T-cell (primary cell): ENCODE measurements at regions not wholly inside any gene's neighbourhood (a gene's known extent, or its start where the extent isn't known, plus 50 kb on each side); places are given as distances from the start of the nearest gene placed in this dataset.

Experiments used
- ATAC-seq, 4 experiments: fragments of 200-7000 bp in 3 of 4; fragments of 150-1000 bp in 1 of 4; cut with Tn5 transposase; replicated peaks in 1 of 4; 1 replicate in 3 of 4; 2 replicates in 1 of 4; pipeline ENCODE4 v1.10.0; 2021; ENCODE audit warnings: moderate library complexity in 3 of 4, mild to moderate bottlenecking in 2 of 4, moderate number of reproducible peaks in 1 of 4
- CTCF ChIA-PET, 2 donors: fragments of 300-600 bp; sonication (Branson Sonifier 250); formaldehyde crosslinking; loops; one replicate each; lab custom pipeline; 2022; ENCODE audit warnings: antibody characterized with exemption in 2 of 2; lab: Charles Lee
- POLR2A ChIA-PET, 2 donors: fragments of 300-600 bp; sonication (Branson Sonifier 250); formaldehyde crosslinking; loops; one replicate each; lab custom pipeline; 2022; ENCODE audit warnings: antibody characterized with exemption in 2 of 2; lab: Charles Lee
- DNase-seq, 35 experiments: peaks; one replicate each; pipeline versions ENCODE4 v3.0.0 to v3.0.0-alpha.2; 2013 to 2023
- H3K27ac ChIP-seq: one replicate; pipeline ENCODE4 v1.5.1; 2013; ENCODE audit warnings: low read length
- H3K27me3 ChIP-seq, 2 experiments: replicated peaks in 1 of 2; 1 replicate in 1 of 2; 2 replicates in 1 of 2; pipeline versions ENCODE4 v1.6.1 to v1.7.0; 2013; ENCODE audit warnings: low read length in 1 of 2, mixed read lengths in 1 of 2; ENCODE audit not compliant: control insufficient read depth in 2 of 2, insufficient read depth in 2 of 2; ENCODE audit errors: extremely low read depth in 1 of 2
- H3K36me3 ChIP-seq, 2 donors: 1 replicate in 1 of 2; 2 replicates in 1 of 2; pipeline versions ENCODE4 v1.6.1 to v1.7.0; 2013; ENCODE audit warnings: low read length in 1 of 2; ENCODE audit not compliant: control insufficient read depth in 2 of 2, insufficient read depth in 1 of 2; ENCODE audit errors: extremely low read depth in 1 of 2
- H3K4me1 ChIP-seq, 2 experiments: 1 replicate in 1 of 2; 2 replicates in 1 of 2; pipeline versions ENCODE4 v1.6.1 to v1.7.0; 2013; ENCODE audit warnings: low read length in 2 of 2, mixed read lengths in 1 of 2; ENCODE audit not compliant: insufficient read depth in 2 of 2, control insufficient read depth in 1 of 2; ENCODE audit errors: extremely low read depth in 1 of 2
- H3K4me3 ChIP-seq, 2 donors: 1 replicate in 1 of 2; 2 replicates in 1 of 2; pipeline versions ENCODE4 v1.5.1 to v1.7.0; 2013; ENCODE audit warnings: mild to moderate bottlenecking in 2 of 2, low read length in 1 of 2, moderate library complexity in 1 of 2; ENCODE audit not compliant: control insufficient read depth in 1 of 2; ENCODE audit errors: extremely low read depth in 1 of 2
- H3K9me3 ChIP-seq: 2 replicates; pipeline ENCODE4 v1.7.0; 2013
- H3K27ac Mint-ChIP-seq, 2 donors: one replicate each; pipeline ENCODE4 v1.8.0; 2020 to 2021; ENCODE audit warnings: mild to moderate bottlenecking in 2 of 2, mixed read lengths in 2 of 2
- H3K27me3 Mint-ChIP-seq, 2 donors: one replicate each; pipeline ENCODE4 v1.8.0; 2021 to 2022; ENCODE audit warnings: mixed read lengths in 2 of 2
- H3K36me3 Mint-ChIP-seq: one replicate; pipeline ENCODE4 v1.8.0; 2021; ENCODE audit warnings: mixed read lengths
- H3K4me1 Mint-ChIP-seq, 3 donors: one replicate each; pipeline ENCODE4 v1.8.0; 2020 to 2022; ENCODE audit warnings: mixed read lengths in 3 of 3, mild to moderate bottlenecking in 1 of 3
- H3K4me3 Mint-ChIP-seq, 3 donors: one replicate each; pipeline ENCODE4 v1.8.0; 2020 to 2022; ENCODE audit warnings: mild to moderate bottlenecking in 3 of 3, mixed read lengths in 3 of 3, moderate library complexity in 3 of 3
- H3K9me3 Mint-ChIP-seq, 3 donors: one replicate each; pipeline ENCODE4 v1.8.0; 2020 to 2022; ENCODE audit warnings: mixed read lengths in 3 of 3
- WGBS: methylation state at CpG from one replicate; pipeline ENCODE4 v1.1.5; 2013; ENCODE audit warnings: missing lambda C conversion rate; ENCODE audit not compliant: insufficient coverage; 5-methylcytosine and 5-hydroxymethylcytosine counted together

GRCh38 chr1:222914861-222915632 lies 100.2 kb downstream of the DISP1 start:
- ChIA-PET POLR2A (no interaction called here), CTCF (no interaction called here)
- DNase-seq (no peak), ATAC-seq (no peak)
- no peaks in the 10 kb centered on the region for H3K27me3 ChIP-seq
- Mint-ChIP-seq H3K27me3 (no peaks in the 10 kb centered on the region), H3K27ac (no peak overlapping the region), H3K36me3 (peaks cover 30% of the 10 kb centered on the region), H3K4me1 (peaks cover 0 to 9% (median 0%) of the 10 kb centered on the region in 3 donors), H3K4me3 (no peak overlapping the region), H3K9me3 (peaks cover 14 to 27% (median 15%) of the 10 kb centered on the region in 3 donors)
- H3K9me3 ChIP-seq: no peaks in the 10 kb centered on the region
- H3K36me3 ChIP-seq: no peaks in the 10 kb centered on the region
- WGBS: 94% methylated on average over 2 of the region's 2 CpGs
- no peak overlapping the region for H3K4me3 ChIP-seq
- no peak overlapping the region for H3K27ac ChIP-seq
- no peaks in the 10 kb centered on the region for H3K4me1 ChIP-seq

GRCh38 chr1:222916100-222916499 lies 101.3 kb downstream of the DISP1 start:
- H3K27ac Mint-ChIP-seq: no peak overlapping the region
- H3K27me3 ChIP-seq: no peaks in the 10 kb centered on the region
- no peak overlapping the region for H3K4me3 ChIP-seq
- peaks cover 0 to 9% (median 0%) of the 10 kb centered on the region in 3 donors for H3K4me1 Mint-ChIP-seq
- peaks cover 30% of the 10 kb centered on the region for H3K36me3 Mint-ChIP-seq
- DNase-seq: no peak
- peaks cover 14 to 27% (median 15%) of the 10 kb centered on the region in 3 donors for H3K9me3 Mint-ChIP-seq
- CTCF ChIA-PET: no interaction called here
- no peaks in the 10 kb centered on the region for H3K9me3 ChIP-seq
- 100% methylated on average over 1 of the region's 3 CpGs for WGBS
- no peak overlapping the region for H3K4me3 Mint-ChIP-seq
- H3K27me3 Mint-ChIP-seq: no peaks in the 10 kb centered on the region
- no peaks in the 10 kb centered on the region for H3K4me1 ChIP-seq
- POLR2A ChIA-PET: no interaction called here
- ATAC-seq: no peak
- H3K27ac ChIP-seq: no peak overlapping the region
- no peaks in the 10 kb centered on the region for H3K36me3 ChIP-seq

- ChIA-PET POLR2A (no interaction called here), CTCF (interaction anchor here in 1 of 2 donors (1.2 kb wide), 1 partner anchor 11 kb away, joined by 3 read pairs; no protein-coding TSS in a partner anchor)
- Histone ChIP-seq H3K27me3 (no peaks in the 10 kb centered on the region), H3K27ac (no peak overlapping the region), H3K4me3 (no peak overlapping the region), H3K36me3 (no peaks in the 10 kb centered on the region), H3K9me3 (no peaks in the 10 kb centered on the region), H3K4me1 (no peaks in the 10 kb centered on the region)
- DNase-seq (no peak), ATAC-seq (no peak)
- 81% methylated on average over 8 of the region's 14 CpGs for WGBS
- Mint-ChIP-seq H3K9me3 (peaks cover 14 to 27% (median 15%) of the 10 kb centered on the region in 3 donors), H3K27ac (no peak overlapping the region), H3K36me3 (peaks cover 30% of the 10 kb centered on the region), H3K4me1 (peaks cover 0 to 9% (median 0%) of the 10 kb centered on the region in 3 donors), H3K27me3 (no peaks in the 10 kb centered on the region), H3K4me3 (no peak overlapping the region)
Observed at GRCh38 chr1:222918801-222919477, 104.1 kb downstream of the DISP1 start.

- Histone ChIP-seq H3K36me3 (no peaks in the 10 kb centered on the region), H3K4me3 (no peak overlapping the region), H3K9me3 (no peaks in the 10 kb centered on the region), H3K27ac (no peak overlapping the region), H3K4me1 (no peaks in the 10 kb centered on the region), H3K27me3 (no peaks in the 10 kb centered on the region)
- peaks cover 0 to 9% (median 0%) of the 10 kb centered on the region in 3 donors for H3K4me1 Mint-ChIP-seq
- WGBS: no CpG with 5 or more reads among the region's 5 CpGs
- no peak for ATAC-seq
- H3K27me3 Mint-ChIP-seq: no peaks in the 10 kb centered on the region
- H3K36me3 Mint-ChIP-seq: peaks cover 30% of the 10 kb centered on the region
- no peak for DNase-seq
- no peak overlapping the region for H3K4me3 Mint-ChIP-seq
- CTCF ChIA-PET: interaction anchor here in 1 of 2 donors (1.2 kb wide), 1 partner anchor 11 kb away, joined by 3 read pairs; no protein-coding TSS in a partner anchor
- no peak overlapping the region for H3K27ac Mint-ChIP-seq
- POLR2A ChIA-PET: no interaction called here
- H3K9me3 Mint-ChIP-seq: peaks cover 14 to 27% (median 15%) of the 10 kb centered on the region in 3 donors
Observed at GRCh38 chr1:222919478-222919865, 104.6 kb downstream of the DISP1 start.

- no peak for ATAC-seq
- H3K4me3 ChIP-seq: no peak overlapping the region
- peaks cover 14 to 26% (median 14%) of the 10 kb centered on the region in 3 donors for H3K9me3 Mint-ChIP-seq
- ChIA-PET POLR2A (no interaction called here), CTCF (interaction anchor here in 1 of 2 donors (1.2 kb wide), 1 partner anchor 10 kb away, joined by 3 read pairs; no protein-coding TSS in a partner anchor)
- H3K9me3 ChIP-seq: no peaks in the 10 kb centered on the region
- no peak overlapping the region for H3K27ac ChIP-seq
- no peaks in the 10 kb centered on the region for H3K27me3 ChIP-seq
- no peaks in the 10 kb centered on the region for H3K4me1 ChIP-seq
- peaks cover 24% of the 10 kb centered on the region for H3K36me3 Mint-ChIP-seq
- H3K4me3 Mint-ChIP-seq: no peak overlapping the region
- no peaks in the 10 kb centered on the region for H3K36me3 ChIP-seq
- H3K4me1 Mint-ChIP-seq: peaks cover 0 to 9% (median 0%) of the 10 kb centered on the region in 3 donors
- H3K27me3 Mint-ChIP-seq: no peaks in the 10 kb centered on the region
- no peak for DNase-seq
- no peak overlapping the region for H3K27ac Mint-ChIP-seq
Observed at GRCh38 chr1:222920169-222920568, 105.3 kb downstream of the DISP1 start.

GRCh38 chr1:222921945-222922344 lies 107.1 kb downstream of the DISP1 start:
- Mint-ChIP-seq H3K9me3 (peaks cover 7 to 14% (median 10%) of the 10 kb centered on the region in 3 donors), H3K4me3 (no peak overlapping the region), H3K36me3 (peaks cover 18% of the 10 kb centered on the region), H3K27ac (no peak overlapping the region), H3K27me3 (no peaks in the 10 kb centered on the region), H3K4me1 (peaks cover 0 to 9% (median 0%) of the 10 kb centered on the region in 3 donors)
- H3K4me1 ChIP-seq: no peaks in the 10 kb centered on the region
- no peaks in the 10 kb centered on the region for H3K9me3 ChIP-seq
- ATAC-seq (no peak), DNase-seq (no peak)
- no peak overlapping the region for H3K4me3 ChIP-seq
- 90% methylated on average over 1 of the region's 1 CpG for WGBS
- POLR2A ChIA-PET: no interaction called here
- no peaks in the 10 kb centered on the region for H3K36me3 ChIP-seq
- H3K27me3 ChIP-seq: no peaks in the 10 kb centered on the region
- no peak overlapping the region for H3K27ac ChIP-seq
- CTCF ChIA-PET: interaction anchor here in 1 of 2 donors (0.8 kb wide), 1 partner anchor 183 kb away, joined by 3 read pairs; no protein-coding TSS in a partner anchor
